Thyroid gland (tissue), 4 donors: ENCODE measurements at regions not wholly inside any gene's neighbourhood (a gene's known extent, or its start where the extent isn't known, plus 50 kb on each side); places are given as distances from the start of the nearest gene placed in this dataset.
A peak's percentile ranks its signal among the peaks of the same experiment; 100 is the strongest.

Experiments
- DNase-seq, 2 donors: peaks; one replicate each; pipeline ENCODE4 v3.0.0-alpha.2; 2019
- H3K27ac ChIP-seq, 3 donors: fragments of 200-600 bp; sonication (generic); 1 replicate in 2 of 3; 2 replicates in 1 of 3; pipeline ENCODE4 v1.5.1; 2016 to 2019; ENCODE audit warnings: mild to moderate bottlenecking in 1 of 3, moderate library complexity in 1 of 3
- H3K27me3 ChIP-seq: fragments of 200-600 bp; sonication (generic); one replicate; pipeline ENCODE4 v1.5.1; 2019
- H3K36me3 ChIP-seq, 2 donors: fragments of 200-600 bp; sonication (generic); one replicate each; pipeline ENCODE4 v1.5.1; 2016 to 2019
- H3K4me1 ChIP-seq, 2 donors: fragments of 200-600 bp; sonication (generic); one replicate each; pipeline ENCODE4 v1.5.1; 2017 to 2019
- H3K4me3 ChIP-seq, 3 donors: fragments of 200-600 bp; sonication (generic); replicated peaks in 1 of 3; 1 replicate in 2 of 3; 2 replicates in 1 of 3; pipeline ENCODE4 v1.5.1; 2016; ENCODE audit warnings: mild to moderate bottlenecking in 1 of 3
- H3K9me3 ChIP-seq: fragments of 200-600 bp; sonication (generic); one replicate; pipeline ENCODE4 v1.5.1; 2017
- CTCF ChIP-seq, 6 experiments: fragments of 200-600 bp in 3 of 6; fragments of 450-650 bp in 3 of 6; sonication (generic) in 3 of 6; IDR thresholded peaks; one replicate each; pipeline ENCODE4 v1.5.1; 2016 to 2019; ENCODE audit warnings: antibody characterized with exemption in 6 of 6, mild to moderate bottlenecking in 2 of 6, inconsistent platforms in 1 of 6, moderate library complexity in 1 of 6
- POLR2A ChIP-seq, 2 donors: fragments of 450-650 bp; IDR thresholded peaks; one replicate each; pipeline ENCODE4 v1.6.1; 2017; ENCODE audit warnings: antibody characterized with exemption in 2 of 2, mild to moderate bottlenecking in 2 of 2, moderate library complexity in 1 of 2
- WGBS, 2 donors: methylation state at CpG; one replicate each; pipeline ENCODE4 v1.1.5; 2017; 5-methylcytosine and 5-hydroxymethylcytosine counted together
- intact Hi-C: fragments of 100-400 bp; cut with DNase I; formaldehyde crosslinking; loops from one replicate; pipeline ENCODE4 v1.15.1; 2023

- WGBS, 2 donors, result 41 to 42% methylated on average over 7 of the region's 7 CpGs
- intact Hi-C loops, result loop anchor here (10.0 kb wide), 1 partner anchor 83 kb away; no protein-coding TSS in a partner anchor
- H3K27me3 ChIP-seq, result no peaks in the 10 kb centered on the region
- TF ChIP-seq CTCF (IDR thresholded peaks at IDR 0.05) (peak; percentile 46 to 91 (median 83)), POLR2A (IDR thresholded peaks at IDR 0.05) (no peak)
- H3K4me1 ChIP-seq, result peaks cover 0 to 7% of the 10 kb centered on the region in 2 donors
- peak; percentile 82 to 83 for DNase-seq
- H3K27ac ChIP-seq, result no peak overlapping the region
- H3K36me3 ChIP-seq, result no peaks in the 10 kb centered on the region
- H3K4me3 ChIP-seq, result no peak overlapping the region
- no peaks in the 10 kb centered on the region for H3K9me3 ChIP-seq
Observed at GRCh38 chr2:88831792-88832248, 140.3 kb downstream of the RPIA start.

GRCh38 chr2:88832311-88832991 lies 141.0 kb downstream of the RPIA start:
- H3K27me3 ChIP-seq, result no peaks in the 10 kb centered on the region
- no peak for DNase-seq
- no peaks in the 10 kb centered on the region for H3K9me3 ChIP-seq
- no peak overlapping the region for H3K4me3 ChIP-seq
- 82 to 92% methylated on average over 8 of the region's 8 CpGs for WGBS, 2 donors
- peaks cover 0 to 8% of the 10 kb centered on the region in 2 donors for H3K4me1 ChIP-seq
- no peaks in the 10 kb centered on the region for H3K36me3 ChIP-seq
- no peak overlapping the region for H3K27ac ChIP-seq
- no peak for TF ChIP-seq CTCF (IDR thresholded peaks at IDR 0.05)
- no peak for TF ChIP-seq POLR2A (IDR thresholded peaks at IDR 0.05)
- intact Hi-C loops, result loop anchor here (10.0 kb wide), 1 partner anchor 82 kb away; no protein-coding TSS in a partner anchor

- Histone ChIP-seq H3K4me1 (peaks cover 0 to 8% of the 10 kb centered on the region in 2 donors), H3K36me3 (no peaks in the 10 kb centered on the region), H3K4me3 (no peak overlapping the region), H3K9me3 (no peaks in the 10 kb centered on the region), H3K27ac (no peak overlapping the region), H3K27me3 (no peaks in the 10 kb centered on the region)
- 94 to 95% methylated on average over 1 of the region's 1 CpG for whole genome bisulfite sequencing, 2 donors
- intact Hi-C loops, result loop anchor here (10.0 kb wide), 1 partner anchor 82 kb away; no protein-coding TSS in a partner anchor
- TF ChIP-seq POLR2A (IDR thresholded peaks at IDR 0.05) (no peak), CTCF (IDR thresholded peaks at IDR 0.05) (no peak)
- DNase-seq, result no peak
Observed at GRCh38 chr2:88832992-88833389, 141.5 kb downstream of the RPIA start.

- Histone ChIP-seq H3K27ac (no peak overlapping the region), H3K4me3 (no peak overlapping the region), H3K27me3 (no peaks in the 10 kb centered on the region), H3K36me3 (no peaks in the 10 kb centered on the region), H3K9me3 (no peaks in the 10 kb centered on the region), H3K4me1 (peaks cover 0 to 8% of the 10 kb centered on the region in 2 donors)
- intact Hi-C loops, result loop anchor here (10.0 kb wide), 1 partner anchor 80 kb away; no protein-coding TSS in a partner anchor
- TF ChIP-seq POLR2A (IDR thresholded peaks at IDR 0.05) (no peak), CTCF (IDR thresholded peaks at IDR 0.05) (no peak)
- DNase-seq, result no peak
Observed at GRCh38 chr2:88834376-88834775, 142.9 kb downstream of the RPIA start.

- no peak for TF ChIP-seq POLR2A (IDR thresholded peaks at IDR 0.05)
- TF ChIP-seq CTCF (IDR thresholded peaks at IDR 0.05), result no peak
- no peaks in the 10 kb centered on the region for H3K36me3 ChIP-seq
Observed at GRCh38 chr2:88834866-88835265, 143.4 kb downstream of the RPIA start.

More at GRCh38 chr2:88834866-88835265, 143.4 kb downstream of the RPIA start:
- no peak overlapping the region for H3K27ac ChIP-seq
- H3K27me3 ChIP-seq, result no peaks in the 10 kb centered on the region
- DNase-seq, result no peak
- H3K4me1 ChIP-seq, result peaks cover 4 to 10% of the 10 kb centered on the region in 2 donors
- intact Hi-C loops, result loop anchor here (10.0 kb wide), 1 partner anchor 80 kb away; no protein-coding TSS in a partner anchor
- H3K4me3 ChIP-seq, result no peak overlapping the region
- no peaks in the 10 kb centered on the region for H3K9me3 ChIP-seq
